HepG2 (cell line): ENCODE measurements at regions not wholly inside any gene's neighbourhood (a gene's known extent, or its start where the extent isn't known, plus 50 kb on each side); places are given as distances from the start of the nearest gene placed in this dataset.

Experiments used
- ATAC-seq: fragments of 200-7000 bp; cut with Tn5 transposase; 3 replicates; pipeline ENCODE4 v1.9.1; 2020; ENCODE audit warnings: mild to moderate bottlenecking, moderate library complexity
- BruUV-seq: library from RNA; stranded (reverse); fragments of 400-500 nt; replicated peaks from 2 replicates; lab custom pipeline; 2021; lab: Mats Ljungman, UMichigan
- CTCF ChIA-PET: fragments of 300-600 bp; formaldehyde crosslinking; extraction: SDS; loops from one replicate; lab custom pipeline; 2021; ENCODE audit warnings: low total read pairs, inconsistent platforms, low intra/inter-chr PET ratio; lab: Yijun Ruan, JAX
- POLR2A ChIA-PET: fragments of 350-600 bp; sonication (Branson Sonifier 250); formaldehyde crosslinking; loops from one replicate; lab custom pipeline; 2020; ENCODE audit warnings: antibody characterized with exemption, inconsistent platforms; lab: Yijun Ruan, JAX
- DNase-seq: peaks from one replicate; pipeline ENCODE4 v3.0.0-alpha.2; 2015; ENCODE audit warnings: low spot score
- FAIRE-seq: peaks from 3 replicates; lab custom pipeline; 2011; peaks lifted over from hg19 to GRCh38; lab: Jason Lieb, UNC
- H2AFZ ChIP-seq: one replicate; pipeline ENCODE4 v1.6.1; 2011; ENCODE audit warnings: low read length, inconsistent platforms
- H3K27ac ChIP-seq: fragments of 300-600 bp; 3 replicates; pipeline ENCODE4 v1.8.0; 2011; ENCODE audit warnings: mixed run types, mild to moderate bottlenecking, mixed read lengths, low read length, inconsistent platforms; ENCODE audit not compliant: insufficient read depth; ENCODE audit errors: extremely low read length
- H3K27me3 ChIP-seq, 2 experiments: fragments of 200-600 bp in 1 of 2; 2 replicates in 1 of 2; 3 replicates in 1 of 2; pipeline versions ENCODE4 v1.6.0 to v1.8.0; 2011; ENCODE audit warnings: low read length in 2 of 2, mild to moderate bottlenecking in 2 of 2, moderate library complexity in 2 of 2, inconsistent platforms in 1 of 2; ENCODE audit not compliant: insufficient read depth in 2 of 2, control insufficient read depth in 1 of 2
- H3K36me3 ChIP-seq, 2 experiments: fragments of 200-600 bp in 1 of 2; replicated peaks in 1 of 2; 2 replicates in 1 of 2; 3 replicates in 1 of 2; pipeline versions ENCODE4 v1.5.1 to v1.8.0; 2011; ENCODE audit warnings: low read length in 2 of 2, inconsistent platforms in 1 of 2; ENCODE audit not compliant: insufficient read depth in 2 of 2, control insufficient read depth in 1 of 2
- H3K4me1 ChIP-seq: 2 replicates; pipeline ENCODE4 v1.5.1; 2012; ENCODE audit warnings: low read length, inconsistent platforms; ENCODE audit not compliant: insufficient read depth
- H3K4me2 ChIP-seq: 2 replicates; pipeline ENCODE4 v1.6.0; 2011; ENCODE audit warnings: low read depth, low read length, inconsistent platforms
- H3K4me3 ChIP-seq, 3 experiments: fragments of 200-600 bp in 1 of 3; sonication (generic), shearing (Covaris generic) in 1 of 3; replicated peaks in 1 of 3; 2 replicates each; pipeline ENCODE4 v1.5.1; 2011 to 2016; ENCODE audit warnings: low read length in 3 of 3, inconsistent platforms in 2 of 3, low read depth in 2 of 3, mild to moderate bottlenecking in 2 of 3, control low read depth in 1 of 3, mixed read lengths in 1 of 3; ENCODE audit not compliant: insufficient read depth in 1 of 3
- H3K79me2 ChIP-seq: one replicate; pipeline ENCODE4 v1.6.1; 2011; ENCODE audit warnings: low read length, inconsistent platforms; ENCODE audit not compliant: insufficient read depth
- H3K9ac ChIP-seq: 2 replicates; pipeline ENCODE4 v1.6.0; 2011; ENCODE audit warnings: mild to moderate bottlenecking, low read depth, low read length, inconsistent platforms; ENCODE audit not compliant: insufficient read depth
- H3K9me3 ChIP-seq: 2 replicates; pipeline ENCODE4 v1.5.1; 2012; ENCODE audit warnings: mild to moderate bottlenecking, low read length
- H4K20me1 ChIP-seq: 2 replicates; pipeline ENCODE4 v1.6.0; 2011; ENCODE audit warnings: inconsistent platforms, mild to moderate bottlenecking, low read length, moderate library complexity; ENCODE audit not compliant: insufficient read depth
- AKAP8 ChIP-seq: sonication (generic); formaldehyde crosslinking; IDR thresholded peaks from 2 replicates; pipeline ENCODE4 v1.5.1; 2020; ENCODE audit warnings: mild to moderate bottlenecking, missing genetic modification reagents
- DZIP1 ChIP-seq: sonication (generic); formaldehyde crosslinking; IDR thresholded peaks from 2 replicates; pipeline ENCODE4 v1.5.0; 2020; ENCODE audit warnings: mild to moderate bottlenecking, missing genetic modification reagents
- ELF1 ChIP-seq: sonication (generic); formaldehyde crosslinking; IDR thresholded peaks from 2 replicates; pipeline ENCODE4 v1.4.0; 2020; ENCODE audit warnings: missing genetic modification reagents
- MLX ChIP-seq: IDR thresholded peaks from 2 replicates; pipeline ENCODE4 v1.6.1; 2016
- POGZ ChIP-seq: sonication (generic); formaldehyde crosslinking; IDR thresholded peaks from 2 replicates; pipeline ENCODE4 v1.4.0; 2020; ENCODE audit warnings: mild to moderate bottlenecking, missing genetic modification reagents
- POLR2G ChIP-seq: fragments of 200-400 bp; formaldehyde crosslinking; IDR thresholded peaks from 2 replicates; pipeline ENCODE4 v1.6.1; 2018; ENCODE audit warnings: mild to moderate bottlenecking, low read depth, low read length, moderate library complexity
- SRSF4 ChIP-seq: fragments of 200-400 bp; formaldehyde crosslinking; IDR thresholded peaks from one replicate; pipeline ENCODE4 v1.6.1; 2018; ENCODE audit warnings: mild to moderate bottlenecking, low read depth, low read length, moderate library complexity; ENCODE audit not compliant: poor library complexity, severe bottlenecking
- TEAD3 ChIP-seq: optimal IDR thresholded peaks from 2 replicates; pipeline ENCODE3; 2016; ENCODE audit warnings: borderline replicate concordance
- TFDP2 ChIP-seq: sonication (generic); formaldehyde crosslinking; IDR thresholded peaks from 2 replicates; pipeline ENCODE4 v1.4.0; 2020; ENCODE audit warnings: missing genetic modification reagents
- ZBTB14 ChIP-seq: sonication (generic); formaldehyde crosslinking; IDR thresholded peaks from 2 replicates; pipeline ENCODE4 v1.4.0; 2020; ENCODE audit warnings: missing genetic modification reagents
- ZFP90 ChIP-seq: sonication (generic); formaldehyde crosslinking; IDR thresholded peaks from 2 replicates; pipeline ENCODE4 v1.8.0; 2022; ENCODE audit warnings: missing genetic modification reagents, mild to moderate bottlenecking, inconsistent platforms, borderline replicate concordance
- ZMYM3 ChIP-seq: sonication (generic); formaldehyde crosslinking; IDR thresholded peaks from 2 replicates; pipeline ENCODE4 v1.5.1; 2020; ENCODE audit warnings: mild to moderate bottlenecking, missing genetic modification reagents
- ZNF33B ChIP-seq: sonication (generic); formaldehyde crosslinking; IDR thresholded peaks from 2 replicates; pipeline ENCODE4 v1.5.1; 2020; ENCODE audit warnings: mild to moderate bottlenecking, missing genetic modification reagents
- ZNF557 ChIP-seq: sonication (generic); formaldehyde crosslinking; IDR thresholded peaks from 2 replicates; pipeline ENCODE4 v1.4.0; 2020; ENCODE audit warnings: missing genetic modification reagents
- ZNF678 ChIP-seq: sonication (generic); formaldehyde crosslinking; IDR thresholded peaks from 2 replicates; pipeline ENCODE4 v1.4.0; 2020; ENCODE audit warnings: mild to moderate bottlenecking, missing genetic modification reagents
- ZNF704 ChIP-seq: sonication (generic); formaldehyde crosslinking; IDR thresholded peaks from 2 replicates; pipeline ENCODE4 v1.8.1; 2023; ENCODE audit warnings: mild to moderate bottlenecking, inconsistent platforms, moderate library complexity, missing genetic modification reagents, borderline replicate concordance
- ZNF878 ChIP-seq: sonication (generic); formaldehyde crosslinking; IDR thresholded peaks from 2 replicates; pipeline ENCODE4 v1.8.1; 2023; ENCODE audit warnings: mild to moderate bottlenecking, missing genetic modification reagents, moderate library complexity
- whole genome bisulfite sequencing: methylation state at CpG from one replicate; pipeline ENCODE4 v1.1.6; 2017; ENCODE audit warnings: low lambda C conversion rate; 5-methylcytosine and 5-hydroxymethylcytosine counted together
- in situ Hi-C: cut with HindIII; loops from 2 replicates; pipeline ENCODE4 v1.10.0; 2017; ENCODE audit warnings: low pct_unique_long_range_greater_than_20kb; ENCODE audit not compliant: extremely low pct_ligation_motif_present
- intact Hi-C: fragments of 100-400 bp; cut with micrococcal nuclease; formaldehyde crosslinking; loops from one replicate; pipeline ENCODE4 v1.10.0; 2022; ENCODE audit not compliant: unreplicated experiment

GRCh38 chr2:147088871-147089270 lies 756.0 kb upstream of the ACVR2A start:
- no peaks in the 10 kb centered on the region for H3K79me2 ChIP-seq
- 3% methylated on average over 2 of the region's 2 CpGs for WGBS
- H3K36me3 ChIP-seq = no peaks in the 10 kb centered on the region
- H2AFZ ChIP-seq = no peak overlapping the region
- no peaks in the 10 kb centered on the region for H3K27me3 ChIP-seq
- DNase-seq (no peak), ATAC-seq (no peak), FAIRE-seq (no peak)
- no peaks in the 10 kb centered on the region for H3K4me1 ChIP-seq
- no TSS peak for BruUV-seq
- no peak overlapping the region for H3K4me3 ChIP-seq
- ChIA-PET POLR2A (no interaction called here), CTCF (no interaction called here)
- no peak overlapping the region for H3K9ac ChIP-seq
- intact Hi-C loops (no loop called here), in situ Hi-C loops (loop anchor here (10.0 kb wide), 1 partner anchor 826 kb away; no protein-coding TSS in a partner anchor)
- H3K9me3 ChIP-seq = no peaks in the 10 kb centered on the region
- H4K20me1 ChIP-seq = no peaks in the 10 kb centered on the region
- H3K4me2 ChIP-seq = no peak overlapping the region
- no peak overlapping the region for H3K27ac ChIP-seq
- no peak for TF ChIP-seq ZBTB14 (CRISPR knock-in tag)
- TF ChIP-seq TEAD3 (CRISPR knock-in tag) = no peak
- TF ChIP-seq ZNF878 (CRISPR knock-in tag) = no peak
- no peak for TF ChIP-seq DZIP1 (CRISPR knock-in tag)
- TF ChIP-seq ZNF678 = no peak
- no peak for TF ChIP-seq ZNF557 (CRISPR knock-in tag)
- no peak for TF ChIP-seq ZNF704
- no peak for TF ChIP-seq TFDP2
- TF ChIP-seq ZMYM3 = no peak
- no peak for TF ChIP-seq POGZ
- TF ChIP-seq ZFP90 (CRISPR knock-in tag) = no peak
- TF ChIP-seq MLX = no peak
- TF ChIP-seq ELF1 (CRISPR knock-in tag) = no peak
- no peak for TF ChIP-seq SRSF4
- TF ChIP-seq ZNF33B (CRISPR knock-in tag) = no peak
- no peak for TF ChIP-seq POLR2G
- TF ChIP-seq AKAP8 (CRISPR knock-in tag) = no peak
